ENCODE measurements at regions not wholly inside any gene's neighbourhood (a gene's known extent, or its start where the extent isn't known, plus 50 kb on each side); places are given as distances from the start of the nearest gene placed in this dataset.

GRCh38 chr13:22227895-22228294, 557.0 kb downstream of the FGF9 start:
- DNase-seq (no peak), ATAC-seq (no peak)
- no peak overlapping the region for H3K4me3 Mint-ChIP-seq
- H3K36me3 Mint-ChIP-seq (ENCODE audit: insufficient read depth) = no peaks in the 10 kb centered on the region
- no peaks in the 10 kb centered on the region for H3K27me3 Mint-ChIP-seq (ENCODE audit: low read depth)
- peaks cover 8% of the 10 kb centered on the region for H3K4me1 Mint-ChIP-seq (ENCODE audit: low read depth)
- H3K9me3 Mint-ChIP-seq = no peaks in the 10 kb centered on the region

- Mint-ChIP-seq H3K4me1 (ENCODE audit: low read depth) (peaks cover 9% of the 10 kb centered on the region), H3K4me3 (no peak overlapping the region), H3K36me3 (ENCODE audit: insufficient read depth) (no peaks in the 10 kb centered on the region), H3K9me3 (no peaks in the 10 kb centered on the region), H3K27me3 (ENCODE audit: low read depth) (no peaks in the 10 kb centered on the region)
- ATAC-seq = no peak
- DNase-seq = no peak
These were observed 559.0 kb downstream of the FGF9 start for GRCh38 chr13:22229916-22230315.

- H3K9me3 Mint-ChIP-seq = no peaks in the 10 kb centered on the region
- H3K4me1 Mint-ChIP-seq (ENCODE audit: low read depth) = peaks cover 18% of the 10 kb centered on the region
- no peaks in the 10 kb centered on the region for H3K27me3 Mint-ChIP-seq (ENCODE audit: low read depth)
- ATAC-seq (no peak), DNase-seq (no peak)
- H3K4me3 Mint-ChIP-seq = no peak overlapping the region
- no peaks in the 10 kb centered on the region for H3K36me3 Mint-ChIP-seq (ENCODE audit: insufficient read depth)
These were observed 561.3 kb downstream of the FGF9 start for GRCh38 chr13:22232186-22232585.

- peak; percentile 10 for DNase-seq
- peak; percentile 69 to 73 for ATAC-seq
- no peak overlapping the region for H3K4me3 Mint-ChIP-seq
- H3K36me3 Mint-ChIP-seq (ENCODE audit: insufficient read depth) = no peaks in the 10 kb centered on the region
- no peaks in the 10 kb centered on the region for H3K27me3 Mint-ChIP-seq (ENCODE audit: low read depth)
- H3K9me3 Mint-ChIP-seq = no peaks in the 10 kb centered on the region
- H3K4me1 Mint-ChIP-seq (ENCODE audit: low read depth) = peaks cover 15% of the 10 kb centered on the region
These were observed 564.5 kb downstream of the FGF9 start for GRCh38 chr13:22235285-22235949.

GRCh38 chr13:22235950-22236290, 565.0 kb downstream of the FGF9 start:
- Mint-ChIP-seq H3K9me3 (no peaks in the 10 kb centered on the region), H3K4me1 (ENCODE audit: low read depth) (peaks cover 15% of the 10 kb centered on the region), H3K27me3 (ENCODE audit: low read depth) (no peaks in the 10 kb centered on the region), H3K4me3 (no peak overlapping the region), H3K36me3 (ENCODE audit: insufficient read depth) (no peaks in the 10 kb centered on the region)
- DNase-seq (no peak), ATAC-seq (peak in 1 of 2 donors; percentile 27)

GRCh38 chr13:22238269-22238668, 567.4 kb downstream of the FGF9 start:
- Mint-ChIP-seq H3K9me3 (no peaks in the 10 kb centered on the region), H3K36me3 (ENCODE audit: insufficient read depth) (no peaks in the 10 kb centered on the region), H3K27me3 (ENCODE audit: low read depth) (no peaks in the 10 kb centered on the region), H3K4me1 (ENCODE audit: low read depth) (peaks cover 10% of the 10 kb centered on the region), H3K4me3 (no peak overlapping the region)
- ATAC-seq (no peak), DNase-seq (no peak)

GRCh38 chr13:22240716-22241115, 569.8 kb downstream of the FGF9 start:
- DNase-seq (no peak), ATAC-seq (no peak)
- Mint-ChIP-seq H3K4me3 (no peak overlapping the region), H3K4me1 (ENCODE audit: low read depth) (peaks cover 3% of the 10 kb centered on the region), H3K36me3 (ENCODE audit: insufficient read depth) (no peaks in the 10 kb centered on the region), H3K9me3 (no peaks in the 10 kb centered on the region), H3K27me3 (ENCODE audit: low read depth) (no peaks in the 10 kb centered on the region)

GRCh38 chr13:22243469-22244163, 572.7 kb downstream of the FGF9 start:
- no peak for DNase-seq
- no peak overlapping the region for H3K4me3 Mint-ChIP-seq
- no peaks in the 10 kb centered on the region for H3K27me3 Mint-ChIP-seq (ENCODE audit: low read depth)
- H3K9me3 Mint-ChIP-seq = no peaks in the 10 kb centered on the region
- no peaks in the 10 kb centered on the region for H3K36me3 Mint-ChIP-seq (ENCODE audit: insufficient read depth)
- ATAC-seq = no peak
- no peaks in the 10 kb centered on the region for H3K4me1 Mint-ChIP-seq (ENCODE audit: low read depth)

- no peaks in the 10 kb centered on the region for H3K4me1 Mint-ChIP-seq (ENCODE audit: low read depth)
- no peaks in the 10 kb centered on the region for H3K27me3 Mint-ChIP-seq (ENCODE audit: low read depth)
- ATAC-seq (no peak), DNase-seq (no peak)
- no peaks in the 10 kb centered on the region for H3K9me3 Mint-ChIP-seq
- no peak overlapping the region for H3K4me3 Mint-ChIP-seq
- H3K36me3 Mint-ChIP-seq (ENCODE audit: insufficient read depth) = no peaks in the 10 kb centered on the region
These were observed 581.5 kb downstream of the FGF9 start for GRCh38 chr13:22252281-22252830.

GRCh38 chr13:22253107-22253506, 582.2 kb downstream of the FGF9 start:
- H3K9me3 Mint-ChIP-seq = no peaks in the 10 kb centered on the region
- DNase-seq = no peak
- no peak for ATAC-seq
- no peaks in the 10 kb centered on the region for H3K36me3 Mint-ChIP-seq (ENCODE audit: insufficient read depth)
- H3K4me3 Mint-ChIP-seq = no peak overlapping the region
- H3K4me1 Mint-ChIP-seq (ENCODE audit: low read depth) = no peaks in the 10 kb centered on the region
- H3K27me3 Mint-ChIP-seq (ENCODE audit: low read depth) = no peaks in the 10 kb centered on the region

GRCh38 chr13:22256111-22256639, 585.3 kb downstream of the FGF9 start:
- ATAC-seq (no peak), DNase-seq (no peak)
- no peaks in the 10 kb centered on the region for H3K36me3 Mint-ChIP-seq (ENCODE audit: insufficient read depth)
- H3K27me3 Mint-ChIP-seq (ENCODE audit: low read depth) = no peaks in the 10 kb centered on the region
- no peaks in the 10 kb centered on the region for H3K4me1 Mint-ChIP-seq (ENCODE audit: low read depth)
- H3K4me3 Mint-ChIP-seq = no peak overlapping the region
- no peaks in the 10 kb centered on the region for H3K9me3 Mint-ChIP-seq

- Mint-ChIP-seq H3K27me3 (ENCODE audit: low read depth) (no peaks in the 10 kb centered on the region), H3K36me3 (ENCODE audit: insufficient read depth) (no peaks in the 10 kb centered on the region), H3K9me3 (no peaks in the 10 kb centered on the region), H3K4me1 (ENCODE audit: low read depth) (no peaks in the 10 kb centered on the region), H3K4me3 (no peak overlapping the region)
- ATAC-seq (no peak), DNase-seq (no peak)
These were observed 591.4 kb downstream of the FGF9 start for GRCh38 chr13:22262001-22262885.

- DNase-seq = no peak
- no peak overlapping the region for H3K4me3 Mint-ChIP-seq
- ATAC-seq = no peak
- H3K4me1 Mint-ChIP-seq (ENCODE audit: low read depth) = no peaks in the 10 kb centered on the region
- no peaks in the 10 kb centered on the region for H3K36me3 Mint-ChIP-seq (ENCODE audit: insufficient read depth)
- no peaks in the 10 kb centered on the region for H3K27me3 Mint-ChIP-seq (ENCODE audit: low read depth)
- H3K9me3 Mint-ChIP-seq = no peaks in the 10 kb centered on the region
These were observed 592.3 kb downstream of the FGF9 start for GRCh38 chr13:22263185-22263584.

- ATAC-seq (no peak), DNase-seq (no peak)
These were observed 594.7 kb downstream of the FGF9 start for GRCh38 chr13:22265563-22265962.

More at GRCh38 chr13:22265563-22265962, 594.7 kb downstream of the FGF9 start:
- Mint-ChIP-seq H3K4me3 (no peak overlapping the region), H3K9me3 (no peaks in the 10 kb centered on the region), H3K4me1 (ENCODE audit: low read depth) (no peaks in the 10 kb centered on the region), H3K27me3 (ENCODE audit: low read depth) (no peaks in the 10 kb centered on the region), H3K36me3 (ENCODE audit: insufficient read depth) (no peaks in the 10 kb centered on the region)
